HG03159 (cell line): ENCODE measurements at regions not wholly inside any gene's neighbourhood (a gene's known extent, or its start where the extent isn't known, plus 50 kb on each side); places are given as distances from the start of the nearest gene placed in this dataset.

ENCODE experiments used
- ATAC-seq: cut with Tn5 transposase; IDR thresholded peaks from one replicate; pipeline ENCODE4 v1.9.1; 2021; ENCODE audit warnings: mild to moderate bottlenecking, moderate library complexity; ENCODE audit not compliant: unreplicated experiment

DNA sequence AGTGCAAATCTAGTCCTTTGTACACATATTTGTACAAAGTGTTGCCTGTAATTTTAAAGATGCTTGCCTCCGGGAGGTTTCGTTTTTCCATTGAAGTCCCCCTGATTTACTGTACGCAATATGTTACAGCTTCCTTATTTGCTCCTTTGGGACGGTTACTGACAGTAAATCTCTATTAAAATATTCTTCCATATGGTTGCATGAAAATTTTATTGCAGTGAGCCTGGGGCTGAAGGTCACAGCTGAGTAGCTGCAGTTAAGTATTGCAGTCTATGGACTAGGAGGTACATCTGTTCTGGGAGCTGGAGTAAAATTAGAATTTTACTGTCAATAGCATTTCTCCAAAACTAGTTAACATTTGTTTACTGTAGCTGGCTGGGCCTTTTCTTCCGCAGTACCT is 119.2 kb downstream of the ETAA1 start:
- no peak for ATAC-seq

DNA sequence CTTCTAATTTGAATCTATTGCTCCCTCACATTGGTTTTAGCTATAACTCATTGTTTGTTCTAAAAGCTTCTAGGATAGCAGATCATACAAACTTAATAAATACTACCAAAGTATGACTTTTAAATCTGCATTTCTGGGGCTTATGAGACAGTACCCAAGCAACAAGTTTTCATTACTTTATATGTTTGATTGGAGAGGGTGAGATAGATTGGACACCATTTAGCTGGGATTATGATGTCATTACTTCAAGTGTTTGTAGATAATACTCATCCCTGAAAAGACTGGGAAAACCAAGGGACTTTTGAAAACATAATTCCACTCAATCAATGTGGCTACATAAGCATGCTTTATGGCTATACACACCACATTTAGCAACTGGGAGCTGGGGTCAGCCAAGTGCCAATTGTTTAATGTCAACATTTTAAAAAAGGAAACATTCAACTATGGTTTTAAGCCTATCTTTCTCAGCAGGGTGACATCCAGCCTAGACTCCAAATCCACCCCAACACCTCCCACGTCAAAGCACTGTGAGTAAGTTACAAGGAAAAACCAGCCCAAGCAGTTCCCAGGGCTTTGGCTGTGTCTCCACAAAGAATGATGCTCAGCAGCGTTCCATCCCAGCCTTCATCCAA is 119.9 kb downstream of the ETAA1 start:
- no peak for ATAC-seq

DNA sequence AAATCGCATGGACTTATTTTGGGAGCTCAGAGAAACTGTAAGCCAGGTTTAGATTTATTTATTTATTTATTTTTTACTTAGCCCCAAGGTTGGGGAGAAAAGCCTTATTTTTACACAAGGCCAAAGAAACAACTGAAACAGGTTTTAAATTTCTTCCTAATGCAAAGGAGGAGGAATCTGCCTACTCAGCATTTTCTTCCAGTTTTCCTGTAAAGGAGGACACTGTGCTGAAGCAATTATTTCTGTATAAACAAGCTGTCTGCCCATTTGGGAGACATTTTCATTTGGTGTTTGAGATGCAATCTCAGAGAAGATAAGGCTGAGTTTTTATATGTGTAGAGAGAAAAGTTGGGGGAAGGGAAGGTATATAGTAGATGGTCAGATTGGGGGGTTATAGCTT is 125.0 kb downstream of the ETAA1 start:
- ATAC-seq = no peak

DNA sequence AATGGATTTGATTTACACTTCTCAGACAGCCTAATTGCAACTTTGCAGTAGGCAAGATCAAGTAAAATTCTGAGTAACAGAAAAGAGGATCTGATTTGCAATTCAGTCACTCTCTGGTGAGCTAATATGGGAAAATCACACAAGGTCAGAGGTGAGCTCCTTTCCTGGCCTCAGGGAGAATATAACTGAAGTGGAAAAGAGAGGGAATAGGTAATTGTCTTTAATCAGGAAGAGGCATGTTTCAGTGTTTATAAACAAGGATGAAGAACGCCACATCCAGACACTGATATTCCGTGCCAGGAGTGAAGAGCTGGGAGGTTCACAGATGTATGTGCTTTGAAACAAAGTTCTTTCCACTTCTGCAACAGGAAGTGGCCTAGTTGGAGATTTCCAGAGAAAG is 127.1 kb downstream of the ETAA1 start:
- no peak for ATAC-seq

DNA sequence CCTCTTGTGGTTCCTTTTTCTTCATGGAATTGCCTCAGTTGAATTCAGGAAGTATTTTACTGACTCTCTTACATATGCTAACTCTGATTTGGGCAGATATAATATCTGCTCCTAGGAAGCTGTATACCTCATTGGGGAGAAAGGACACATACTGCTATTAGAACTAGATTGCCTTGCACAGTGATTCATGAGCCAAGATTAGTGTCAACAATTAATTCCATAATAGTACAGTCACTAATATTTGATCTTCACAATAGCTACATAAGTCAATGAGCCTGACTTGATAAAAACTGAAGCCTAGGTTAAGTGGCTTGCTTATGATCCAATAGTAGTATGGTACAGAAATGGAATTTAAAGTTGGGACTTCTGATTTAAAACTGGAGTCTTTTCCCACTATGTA is 127.6 kb downstream of the ETAA1 start:
- ATAC-seq = no peak

DNA sequence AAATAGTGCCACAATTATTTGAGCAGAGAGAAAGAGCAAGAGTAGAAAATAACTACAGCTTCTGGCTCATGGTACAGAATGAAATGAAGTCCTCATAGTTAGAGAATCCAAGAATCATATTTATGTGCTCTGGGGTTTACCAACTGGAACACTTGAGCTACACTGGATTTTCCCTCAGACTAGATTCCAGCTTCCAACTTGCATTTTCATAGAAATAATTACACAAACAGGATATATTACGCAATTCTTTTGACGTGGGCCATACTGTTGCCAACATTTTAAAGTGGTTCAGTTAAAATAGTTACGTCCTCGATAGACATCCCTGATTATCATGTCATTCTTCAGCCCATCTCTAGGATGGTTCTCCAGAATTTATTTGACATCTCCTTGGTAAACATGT is 129.2 kb downstream of the ETAA1 start:
- no peak for ATAC-seq

DNA sequence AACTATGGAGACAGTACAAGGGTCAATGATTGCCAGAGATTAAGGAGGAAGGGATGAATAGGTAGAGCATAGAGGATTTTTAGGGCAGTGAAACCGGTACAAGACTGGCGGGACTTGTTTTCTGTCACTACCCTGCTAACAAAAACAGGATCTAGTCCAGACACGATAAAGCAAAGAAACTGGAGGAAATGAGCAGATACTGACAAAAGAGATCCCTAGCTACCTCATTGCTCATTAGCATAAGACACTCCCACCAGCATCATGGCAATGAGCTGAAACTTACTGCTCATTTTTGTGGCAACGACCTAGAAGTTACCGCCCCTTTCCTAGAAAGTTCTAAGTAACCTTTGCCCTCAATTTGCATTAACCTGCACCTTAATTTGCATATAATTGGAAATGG is 131.2 kb downstream of the ETAA1 start:
- no peak for ATAC-seq

DNA sequence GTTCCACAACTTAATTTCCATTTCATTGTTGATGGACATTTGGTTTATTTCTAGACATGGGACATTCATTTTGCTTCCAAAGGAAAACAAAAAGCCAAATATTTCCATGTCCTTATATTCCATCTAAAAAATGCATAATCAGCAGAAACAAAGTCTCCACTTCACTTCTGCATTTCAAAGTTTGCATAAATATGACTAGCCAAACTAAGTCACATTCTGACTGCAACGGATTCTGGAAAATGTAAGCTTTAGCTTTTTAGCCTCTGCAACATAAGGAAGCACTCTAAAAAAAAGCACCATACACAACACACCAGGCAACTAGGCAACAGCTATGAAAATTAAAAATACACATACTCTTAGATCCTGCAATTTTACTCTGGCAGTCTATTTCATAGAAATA is 135.3 kb downstream of the ETAA1 start:
- ATAC-seq = no peak

DNA sequence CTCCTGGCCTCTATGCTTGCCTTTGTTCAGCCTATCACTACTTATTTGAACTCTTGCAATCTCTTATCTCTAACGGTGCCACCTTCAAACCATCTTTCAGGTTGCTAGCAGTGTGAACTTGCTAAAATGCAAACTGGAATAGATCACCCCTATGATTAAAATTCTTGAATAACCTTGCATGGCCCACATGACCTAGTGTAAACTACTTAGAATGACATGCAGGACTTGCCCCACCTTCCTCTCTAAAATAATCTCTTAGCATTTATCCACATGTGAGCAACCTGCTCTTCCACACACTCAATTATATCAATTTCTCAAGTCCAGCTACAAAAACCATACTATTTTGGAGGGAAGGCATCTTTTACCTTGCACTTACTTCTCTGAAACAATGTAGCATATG is 137.6 kb downstream of the ETAA1 start:
- ATAC-seq = no peak

DNA sequence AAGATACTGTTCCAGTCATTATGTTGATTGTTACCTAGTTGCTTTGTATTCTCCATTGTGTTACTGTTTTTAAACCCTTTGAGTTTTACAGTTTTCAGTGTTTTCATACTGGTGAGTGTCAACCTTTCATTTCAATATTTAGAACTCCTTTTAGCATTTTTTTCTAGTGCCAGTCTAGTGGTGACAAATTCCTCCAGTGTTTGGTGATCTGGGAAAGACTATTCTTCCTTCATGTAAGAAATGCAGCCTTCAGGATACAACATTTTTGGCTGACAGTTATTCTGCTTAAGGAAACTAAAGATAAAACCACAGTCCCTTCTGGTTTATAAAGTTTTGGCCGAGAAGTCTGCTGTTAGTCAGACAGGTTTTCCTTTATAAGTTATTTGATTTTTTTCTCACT is 143.8 kb downstream of the ETAA1 start:
- ATAC-seq = no peak

DNA sequence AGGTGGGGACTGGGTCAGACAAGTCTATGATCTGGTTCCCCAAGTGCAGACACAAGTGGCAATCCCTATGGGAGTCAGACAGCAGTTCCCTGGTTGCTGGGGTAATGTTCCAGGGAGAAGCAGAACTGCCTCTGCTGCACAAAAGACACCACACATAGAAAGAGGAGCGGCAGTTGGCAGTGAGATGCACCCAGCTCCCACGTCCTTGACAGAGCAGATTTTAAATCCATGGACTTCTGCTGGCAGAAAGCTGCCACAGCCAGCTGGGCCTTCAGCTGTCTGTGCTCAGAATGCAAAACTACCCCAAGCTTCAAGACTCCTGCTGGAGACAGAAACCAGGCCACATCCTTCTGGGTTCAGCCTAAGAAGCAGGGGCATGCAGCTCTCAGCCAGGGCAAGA is 147.2 kb downstream of the ETAA1 start:
- no peak for ATAC-seq

DNA sequence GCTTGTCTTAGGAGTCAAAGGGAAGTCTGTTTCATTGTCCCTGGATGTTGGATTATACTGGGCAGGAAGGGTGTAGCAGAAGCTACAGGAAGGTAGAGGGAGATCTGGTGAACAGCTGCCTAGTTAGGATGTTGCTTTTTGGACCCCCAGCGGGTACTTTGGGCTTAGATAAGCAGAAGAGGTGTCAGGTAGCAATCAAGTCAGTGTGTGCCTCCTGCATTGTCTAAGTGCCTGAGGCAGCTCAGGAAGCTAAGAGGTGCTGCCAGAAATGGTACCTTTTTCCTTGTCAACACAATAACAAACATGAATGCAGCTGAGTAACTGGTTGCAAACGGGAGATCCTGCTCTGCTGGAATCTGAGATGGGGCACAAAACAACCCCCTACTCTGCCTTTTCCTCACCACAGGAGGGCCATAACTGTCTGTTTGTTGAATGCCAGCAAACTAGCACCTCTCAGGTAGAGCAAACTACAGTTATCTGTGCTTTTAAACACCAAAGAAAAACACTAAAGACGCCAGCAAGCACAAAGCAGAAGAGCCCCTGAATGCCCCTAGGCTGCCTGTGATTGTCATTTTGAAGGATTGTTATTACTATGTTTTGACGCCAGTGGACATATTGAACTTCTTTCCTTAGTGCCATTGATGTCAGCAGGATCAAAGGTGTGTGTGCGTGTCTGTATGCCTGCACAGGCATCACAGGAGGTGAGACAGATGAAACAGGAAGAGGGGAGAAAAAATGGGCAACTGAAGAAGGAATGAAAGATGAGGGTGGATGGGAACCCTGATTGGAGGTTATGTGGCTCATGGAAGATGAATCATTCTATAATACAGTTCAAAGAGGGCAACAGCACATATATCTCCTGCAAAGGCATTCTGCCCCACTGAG is 151.4 kb downstream of the ETAA1 start:
- no peak for ATAC-seq

DNA sequence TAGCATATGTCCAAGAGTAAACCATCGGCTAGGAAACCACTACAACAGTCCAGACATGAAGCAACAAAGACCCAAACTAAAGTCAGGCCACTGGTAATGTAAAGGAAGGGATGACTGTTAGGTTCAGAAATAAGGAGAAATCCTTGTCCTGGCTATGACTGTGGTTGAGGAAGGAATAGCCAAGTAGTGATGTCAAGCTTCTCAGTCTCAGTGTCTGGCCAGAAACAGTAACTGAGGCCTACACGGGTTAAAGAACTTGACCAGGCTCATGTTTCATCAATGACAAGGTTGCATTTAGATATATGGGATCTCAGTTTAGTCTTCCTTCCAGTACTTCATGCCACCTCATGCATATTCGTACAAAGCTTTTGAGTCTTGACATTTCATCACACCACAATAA is 162.0 kb downstream of the ETAA1 start:
- no peak for ATAC-seq

DNA sequence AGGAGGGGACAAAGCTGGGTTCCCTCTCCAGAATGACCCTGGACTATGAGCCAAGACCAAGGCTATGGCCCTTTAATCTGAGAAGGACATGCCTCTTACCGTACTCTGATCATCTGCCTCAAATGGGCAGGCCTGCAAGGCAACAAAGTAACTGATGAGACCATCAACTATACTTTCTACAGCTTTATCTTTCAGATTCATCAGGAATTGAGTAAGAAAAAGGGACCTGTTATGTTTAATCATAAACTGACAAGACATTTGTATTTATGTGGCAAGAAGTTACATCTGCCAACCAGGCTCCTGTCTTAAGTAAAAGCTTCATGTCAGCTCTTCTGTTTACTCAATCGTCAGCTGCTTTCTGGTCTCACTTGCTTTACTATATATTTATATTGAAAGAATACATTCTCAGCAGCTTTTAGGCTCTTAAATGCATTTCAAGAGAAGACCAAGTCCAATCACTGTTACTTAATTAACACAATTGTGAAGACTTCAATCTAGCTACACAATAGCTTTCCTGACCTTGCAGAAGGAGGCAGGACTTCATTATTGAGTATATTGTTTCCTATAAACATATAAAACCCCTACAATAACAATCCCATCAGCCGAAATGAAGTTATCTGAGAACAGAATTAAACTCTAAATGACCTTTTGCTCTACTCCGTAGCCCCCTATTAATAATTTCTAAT is 163.8 kb downstream of the ETAA1 start:
- no peak for ATAC-seq

DNA sequence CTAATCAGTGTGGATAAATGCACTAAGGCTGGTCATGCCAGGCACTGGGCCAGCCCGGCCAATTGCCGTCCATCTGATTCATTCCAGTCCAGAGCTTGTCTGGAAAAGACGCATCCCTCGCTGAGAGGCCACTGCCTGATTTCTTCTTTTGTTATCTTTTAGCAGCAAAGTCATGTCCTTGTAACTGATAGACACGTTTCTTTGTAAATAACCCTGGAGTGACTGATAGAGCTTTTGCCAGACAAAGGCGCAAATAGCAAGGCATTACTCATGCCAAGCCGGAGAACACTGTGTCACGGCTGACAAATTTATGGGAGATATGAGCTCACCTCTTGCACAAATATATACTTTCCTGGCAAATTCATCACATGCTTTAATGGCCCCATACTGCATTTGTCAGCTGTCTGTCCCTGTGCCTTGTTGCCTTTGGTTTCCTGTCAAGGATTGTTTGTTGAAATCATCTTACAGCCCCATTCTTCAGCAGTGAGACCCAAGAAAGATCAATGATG is 164.4 kb downstream of the ETAA1 start:
- no peak for ATAC-seq

DNA sequence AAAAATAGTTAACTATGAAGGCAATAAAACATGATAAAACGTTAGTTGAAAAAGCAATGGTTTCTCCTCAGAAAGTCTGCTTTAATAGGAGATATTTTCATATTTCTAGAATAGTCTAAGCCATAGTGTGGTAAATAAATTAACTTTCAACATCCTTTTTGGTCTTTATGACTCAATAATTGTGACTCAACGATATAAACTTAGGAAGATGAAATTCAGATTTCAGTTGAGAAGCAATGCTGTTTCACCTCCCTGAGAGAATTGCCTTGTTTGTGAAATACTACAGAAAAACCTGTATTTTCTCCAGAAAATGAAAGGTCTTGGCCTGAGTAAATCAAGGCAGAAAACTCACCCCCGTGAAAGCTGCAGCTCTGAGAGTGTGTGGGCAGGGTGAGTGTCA is 166.9 kb downstream of the ETAA1 start:
- no peak for ATAC-seq

DNA sequence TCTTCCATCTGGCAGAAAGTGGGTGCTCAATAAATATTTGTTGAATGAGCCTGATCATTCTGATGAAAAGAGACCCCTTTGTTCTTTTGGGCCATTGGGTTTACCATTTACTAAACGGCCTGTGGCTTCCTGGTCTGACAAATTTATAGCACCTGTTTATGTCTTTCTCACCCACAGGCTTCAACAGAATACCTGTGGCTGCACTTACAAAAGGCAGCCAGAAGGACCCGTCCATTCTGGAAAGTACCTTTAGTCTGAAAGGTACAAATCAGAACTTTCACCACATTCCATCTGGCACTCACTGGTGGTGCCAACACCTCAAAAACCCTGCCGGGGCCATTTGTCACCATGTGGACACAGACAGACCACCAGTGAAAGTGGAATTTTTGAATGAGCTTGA is 167.5 kb downstream of the ETAA1 start:
- no peak for ATAC-seq

DNA sequence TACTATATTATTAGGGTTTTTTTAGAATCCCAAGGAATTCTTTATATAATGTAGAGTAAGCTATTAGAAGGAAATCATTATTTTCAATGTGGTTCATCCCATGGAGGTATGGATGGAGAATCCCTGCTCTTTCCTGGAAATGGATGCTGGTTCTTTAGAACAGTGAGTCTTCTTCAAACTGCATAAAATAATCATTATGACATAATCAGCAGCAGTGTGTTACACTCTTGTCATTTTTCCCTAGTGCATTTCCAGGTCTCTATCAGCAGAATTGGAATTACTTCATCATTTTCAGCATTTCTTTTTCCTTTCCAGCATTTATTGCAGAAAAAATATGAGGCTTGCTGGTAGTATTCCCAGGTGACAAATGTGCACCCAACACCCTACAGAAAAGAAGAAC is 168.1 kb downstream of the ETAA1 start:
- no peak for ATAC-seq

DNA sequence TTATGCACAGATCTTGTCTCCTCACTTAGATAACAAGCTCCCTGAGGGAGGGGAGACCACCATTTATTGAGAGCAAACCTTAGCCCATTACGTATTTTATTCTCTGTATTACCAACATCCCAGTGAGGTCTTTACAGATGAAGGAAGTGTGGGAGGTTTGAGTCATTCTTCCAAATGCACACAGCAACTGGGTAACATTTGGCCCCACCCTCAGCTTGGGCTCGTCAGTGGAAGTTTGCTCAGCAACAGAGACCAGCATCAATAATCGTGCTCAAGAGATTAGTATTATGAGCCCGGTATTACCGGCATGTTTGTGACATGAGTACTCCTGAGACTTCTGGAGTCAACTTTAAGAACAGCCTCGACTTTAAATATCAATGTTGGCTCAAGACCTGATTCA is 168.6 kb downstream of the ETAA1 start:
- no peak for ATAC-seq

DNA sequence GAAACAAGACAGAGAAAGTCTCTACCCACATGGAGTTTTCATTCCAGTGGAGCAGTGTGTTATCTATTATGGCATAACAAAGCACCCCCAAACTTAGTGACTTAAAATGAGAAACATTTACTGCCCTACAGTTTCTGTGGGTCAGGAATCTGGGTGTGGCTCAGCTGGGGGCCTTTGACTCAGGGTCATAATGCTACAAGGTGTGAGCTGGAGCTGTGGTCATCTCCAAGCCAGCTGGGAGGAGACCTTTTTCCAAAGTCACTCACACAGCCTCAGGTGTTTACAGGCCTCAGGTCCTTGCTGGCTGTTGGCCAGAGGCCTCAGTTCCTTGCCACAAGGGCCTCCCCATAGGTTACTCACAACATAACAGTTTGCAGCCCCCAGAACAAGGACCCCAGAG is 169.2 kb downstream of the ETAA1 start:
- ATAC-seq = no peak

DNA sequence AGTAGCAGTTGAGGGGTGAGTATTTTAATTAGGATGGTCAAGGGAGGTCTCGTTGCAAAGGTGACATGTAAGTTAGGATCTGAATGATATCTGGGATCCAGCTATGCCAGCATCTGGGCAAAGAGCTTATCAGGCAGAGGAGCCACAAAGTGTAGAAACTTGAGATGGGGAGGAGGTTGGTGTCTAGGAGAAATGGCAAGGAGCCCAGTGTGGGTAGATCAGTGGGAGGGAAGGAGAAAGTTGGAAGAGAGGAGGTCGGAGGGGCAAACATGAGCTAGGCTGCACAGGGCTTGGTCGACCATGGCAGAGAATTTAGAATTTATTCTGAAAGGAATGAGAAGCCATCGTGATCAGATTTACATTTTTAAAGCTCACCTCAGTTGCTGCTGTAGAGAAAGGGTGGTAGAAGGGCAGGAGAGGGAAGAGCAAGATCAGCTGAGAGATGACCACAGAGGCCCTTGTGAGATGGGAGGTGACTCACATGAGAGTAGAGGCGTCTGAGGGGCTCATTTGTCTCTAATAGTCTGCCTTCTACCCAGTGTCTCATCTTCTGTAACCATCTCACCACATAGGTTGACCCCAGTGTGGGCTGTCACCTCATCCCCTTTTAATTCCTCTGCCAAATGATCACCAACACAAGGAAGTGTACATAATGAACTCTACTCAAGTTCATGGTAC is 170.0 kb downstream of the ETAA1 start:
- ATAC-seq = no peak
